Astrocyte of the spinal cord (primary cell): ENCODE measurements at regions not wholly inside any gene's neighbourhood (a gene's known extent, or its start where the extent isn't known, plus 50 kb on each side); places are given as distances from the start of the nearest gene placed in this dataset.

ENCODE experiments used
- DNase-seq: peaks from one replicate; pipeline ENCODE4 v3.0.0; 2011; ENCODE audit warnings: low read depth, low spot score
- H3K4me3 ChIP-seq: 2 replicates; pipeline ENCODE4 v1.5.1; 2011; ENCODE audit warnings: low read depth, mild to moderate bottlenecking, low read length, moderate library complexity
- CTCF ChIP-seq: IDR thresholded peaks from 2 replicates; pipeline ENCODE4 v1.5.1; 2012; ENCODE audit warnings: low read depth, mild to moderate bottlenecking, low read length, inconsistent platforms
- in situ Hi-C: cut with HindIII; loops from 2 replicates; pipeline ENCODE4 v1.10.0; 2017; ENCODE audit warnings: low sequenced_read_pairs

- in situ Hi-C loops = no loop called here
- H3K4me3 ChIP-seq = no peak overlapping the region
- peak; percentile 78 for TF ChIP-seq CTCF
- DNase-seq = peak; percentile 26
These were observed 274.5 kb downstream of the CTH start for GRCh38 chr1:70685300-70686286.

GRCh38 chr1:70688580-70688979 lies 277.5 kb downstream of the CTH start:
- TF ChIP-seq CTCF = no peak
- in situ Hi-C loops = no loop called here
- H3K4me3 ChIP-seq = no peak overlapping the region
- no peak for DNase-seq

- DNase-seq = no peak
- H3K4me3 ChIP-seq = peak overlapping the region; percentile 39
- no peak for TF ChIP-seq CTCF
- in situ Hi-C loops = no loop called here
These were observed 295.4 kb downstream of the CTH start for GRCh38 chr1:70706381-70707037.

- TF ChIP-seq CTCF = no peak
- DNase-seq = no peak
- in situ Hi-C loops = no loop called here
- H3K4me3 ChIP-seq = no peak overlapping the region
These were observed 296.1 kb downstream of the CTH start for GRCh38 chr1:70707214-70707613.

- H3K4me3 ChIP-seq = no peak overlapping the region
- in situ Hi-C loops = no loop called here
- DNase-seq = no peak
- no peak for TF ChIP-seq CTCF
These were observed 303.1 kb downstream of the CTH start for GRCh38 chr1:70714149-70714548.

- TF ChIP-seq CTCF = no peak
- DNase-seq = no peak
- H3K4me3 ChIP-seq = no peak overlapping the region
- in situ Hi-C loops = no loop called here
These were observed 306.1 kb downstream of the CTH start for GRCh38 chr1:70717211-70717610.
